IMR-90 (cell line): ENCODE measurements at regions not wholly inside any gene's neighbourhood (a gene's known extent, or its start where the extent isn't known, plus 50 kb on each side); places are given as distances from the start of the nearest gene placed in this dataset.

Experiments
- ATAC-seq: fragments of 200-7000 bp; cut with Tn5 transposase; 2 replicates; pipeline ENCODE4 v1.9.1; 2020; ENCODE audit warnings: low read depth, mild to moderate bottlenecking, moderate library complexity
- BruUV-seq: library from RNA; stranded (reverse); fragments of 400-500 nt; replicated peaks from 2 replicates; lab custom pipeline; 2021; lab: Mats Ljungman, UMichigan
- CTCF ChIA-PET: fragments of 300-600 bp; formaldehyde crosslinking; extraction: SDS; loops from one replicate; lab custom pipeline; 2021; ENCODE audit warnings: antibody characterized with exemption; lab: Yijun Ruan, JAX
- POLR2A ChIA-PET: fragments of 300-600 bp; sonication (Branson Sonifier 250); formaldehyde crosslinking; loops from one replicate; lab custom pipeline; 2022; ENCODE audit warnings: antibody characterized with exemption; ENCODE audit not compliant: unreplicated experiment; lab: Charles Lee
- DNase-seq: peaks from one replicate; pipeline ENCODE4 v3.0.0; 2013
- H2AFZ ChIP-seq: replicated peaks from 2 replicates; pipeline ENCODE3; 2013; ENCODE audit warnings: low read length, mild to moderate bottlenecking; ENCODE audit not compliant: poor library complexity
- H2AK5ac ChIP-seq: 2 replicates; pipeline ENCODE4 v1.6.1; 2013; ENCODE audit warnings: low read depth, low read length, inconsistent platforms
- H2AK9ac ChIP-seq: replicated peaks from 2 replicates; pipeline ENCODE3; 2013; ENCODE audit warnings: mild to moderate bottlenecking, low read depth, low read length, moderate library complexity; ENCODE audit not compliant: poor library complexity
- H2BK120ac ChIP-seq: 2 replicates; pipeline ENCODE4 v1.6.1; 2013; ENCODE audit warnings: low read depth, low read length, inconsistent platforms
- H2BK15ac ChIP-seq: 3 replicates; pipeline ENCODE4 v1.6.1; 2013; ENCODE audit warnings: low read depth, low read length, inconsistent platforms
- H2BK20ac ChIP-seq: 2 replicates; pipeline ENCODE4 v1.6.1; 2013; ENCODE audit warnings: low read depth, mild to moderate bottlenecking, inconsistent platforms, low read length, moderate library complexity
- H2BK5ac ChIP-seq: 2 replicates; pipeline ENCODE4 v1.6.1; 2013; ENCODE audit warnings: mild to moderate bottlenecking, low read depth, low read length, inconsistent platforms; ENCODE audit not compliant: poor library complexity, severe bottlenecking
- H3K14ac ChIP-seq: replicated peaks from 2 replicates; pipeline ENCODE4 v1.6.1; 2013; ENCODE audit warnings: low read depth, low read length, inconsistent platforms
- H3K18ac ChIP-seq: 2 replicates; pipeline ENCODE4 v1.6.1; 2013; ENCODE audit warnings: low read depth, low read length, control low read depth
- H3K23ac ChIP-seq: 2 replicates; pipeline ENCODE4 v1.6.1; 2013; ENCODE audit warnings: low read depth, low read length, inconsistent platforms
- H3K27ac ChIP-seq: 2 replicates; pipeline ENCODE4 v1.5.1; 2013; ENCODE audit warnings: mild to moderate bottlenecking, control low read depth, low read length; ENCODE audit not compliant: insufficient read depth
- H3K27me3 ChIP-seq: 2 replicates; pipeline ENCODE4 v1.6.1; 2013; ENCODE audit warnings: low read length; ENCODE audit not compliant: control insufficient read depth, insufficient read depth
- H3K36me3 ChIP-seq: 2 replicates; pipeline ENCODE4 v1.6.1; 2013; ENCODE audit warnings: low read length, mixed read lengths; ENCODE audit not compliant: control insufficient read depth, insufficient read depth
- H3K4ac ChIP-seq: 2 replicates; pipeline ENCODE4 v1.6.1; 2013; ENCODE audit warnings: low read depth, low read length, inconsistent platforms
- H3K4me1 ChIP-seq: 2 replicates; pipeline ENCODE4 v1.6.1; 2013; ENCODE audit warnings: low read length, mixed read lengths; ENCODE audit not compliant: control insufficient read depth, insufficient read depth
- H3K4me2 ChIP-seq: 2 replicates; pipeline ENCODE4 v1.6.1; 2013; ENCODE audit warnings: low read depth, mild to moderate bottlenecking, control low read depth, low read length, moderate library complexity
- H3K4me3 ChIP-seq: 2 replicates; pipeline ENCODE4 v1.5.1; 2013; ENCODE audit warnings: low read depth, mild to moderate bottlenecking, control low read depth, low read length, moderate library complexity; ENCODE audit not compliant: insufficient read depth
- H3K56ac ChIP-seq: 2 replicates; pipeline ENCODE4 v1.6.1; 2013; ENCODE audit warnings: low read length, inconsistent platforms; ENCODE audit not compliant: insufficient read depth; ENCODE audit errors: extremely low read depth
- H3K79me1 ChIP-seq, 2 experiments: 2 replicates each; pipeline ENCODE4 v1.6.1; 2013; ENCODE audit warnings: low read length in 2 of 2, inconsistent platforms in 1 of 2, low read depth in 1 of 2
- H3K9ac ChIP-seq: 2 replicates; pipeline ENCODE4 v1.6.1; 2013; ENCODE audit warnings: low read depth, low read length, control low read depth
- H3K9me1 ChIP-seq: 2 replicates; pipeline ENCODE4 v1.6.1; 2013; ENCODE audit warnings: low read length, inconsistent platforms; ENCODE audit not compliant: insufficient read depth
- H3K9me3 ChIP-seq: 2 replicates; pipeline ENCODE4 v1.6.1; 2013; ENCODE audit warnings: low read length; ENCODE audit not compliant: control insufficient read depth, insufficient read depth
- H4K20me1 ChIP-seq: 2 replicates; pipeline ENCODE4 v1.6.1; 2013; ENCODE audit warnings: low read length, inconsistent platforms; ENCODE audit not compliant: insufficient read depth
- H4K5ac ChIP-seq: 2 replicates; pipeline ENCODE4 v1.6.1; 2013; ENCODE audit warnings: mild to moderate bottlenecking, low read depth, low read length, control low read depth
- H4K8ac ChIP-seq, 2 experiments: 2 replicates each; pipeline ENCODE4 v1.6.1; 2013; ENCODE audit warnings: low read depth in 2 of 2, low read length in 2 of 2, control low read depth in 1 of 2, inconsistent platforms in 1 of 2
- H4K91ac ChIP-seq: 2 replicates; pipeline ENCODE4 v1.6.1; 2013; ENCODE audit warnings: low read depth, low read length, inconsistent platforms; ENCODE audit not compliant: insufficient read depth
- BHLHE40 ChIP-seq: fragments of 150-350 bp; IDR thresholded peaks from 2 replicates; pipeline ENCODE4 v1.6.1; 2016; ENCODE audit warnings: mild to moderate bottlenecking, low read depth, low read length
- CEBPB ChIP-seq: IDR thresholded peaks from 2 replicates; pipeline ENCODE4 v1.6.1; 2012; ENCODE audit warnings: low read depth, low read length, improper control_type of control experiment
- CHD1 ChIP-seq: IDR thresholded peaks from 2 replicates; pipeline ENCODE4 v1.6.1; 2012; ENCODE audit warnings: low read depth, low read length, improper control_type of control experiment
- CTCF ChIP-seq: conservative IDR thresholded peaks from 2 replicates; pipeline ENCODE4 v1.5.1; 2012; ENCODE audit warnings: mild to moderate bottlenecking, low read depth, low read length, improper control_type of control experiment
- ELK1 ChIP-seq: fragments of 150-350 bp; IDR thresholded peaks from 2 replicates; pipeline ENCODE4 v1.6.1; 2016; ENCODE audit warnings: low read depth, mild to moderate bottlenecking, low read length, moderate library complexity, borderline replicate concordance
- FOS ChIP-seq: fragments of 150-350 bp; IDR thresholded peaks from 2 replicates; pipeline ENCODE4 v1.6.1; 2016; ENCODE audit warnings: low read depth, low read length
- MAFK ChIP-seq: IDR thresholded peaks from 2 replicates; pipeline ENCODE4 v1.6.1; 2012; ENCODE audit warnings: low read depth, low read length, improper control_type of control experiment
- MAZ ChIP-seq: IDR thresholded peaks from 2 replicates; pipeline ENCODE4 v1.6.1; 2012; ENCODE audit warnings: low read depth, mild to moderate bottlenecking, low read length, improper control_type of control experiment, moderate library complexity, borderline replicate concordance
- MXI1 ChIP-seq: IDR thresholded peaks from 2 replicates; pipeline ENCODE4 v1.6.1; 2012; ENCODE audit warnings: low read depth, mild to moderate bottlenecking, low read length, moderate library complexity, borderline replicate concordance
- NFE2L2 ChIP-seq: fragments of 150-350 bp; IDR thresholded peaks from 2 replicates; pipeline ENCODE4 v1.6.1; 2016; ENCODE audit warnings: low read depth, mild to moderate bottlenecking, low read length
- POLR2A ChIP-seq: IDR thresholded peaks from 2 replicates; pipeline ENCODE4 v1.6.1; 2012; ENCODE audit warnings: mild to moderate bottlenecking, low read depth, low read length
- RAD21 ChIP-seq: IDR thresholded peaks from 2 replicates; pipeline ENCODE4 v1.6.1; 2012; ENCODE audit warnings: low read length, improper control_type of control experiment
- RCOR1 ChIP-seq: IDR thresholded peaks from 2 replicates; pipeline ENCODE4 v1.6.1; 2012; ENCODE audit warnings: mild to moderate bottlenecking, low read length, improper control_type of control experiment; ENCODE audit not compliant: insufficient replicate concordance
- RFX5 ChIP-seq: IDR thresholded peaks from 2 replicates; pipeline ENCODE4 v1.8.0; 2012; ENCODE audit warnings: low read depth, mild to moderate bottlenecking, low read length, moderate library complexity
- SMC3 ChIP-seq: fragments of 150-350 bp; IDR thresholded peaks from 2 replicates; pipeline ENCODE4 v1.6.1; 2016; ENCODE audit warnings: low read depth, mild to moderate bottlenecking, antibody characterized with exemption, low read length, moderate library complexity
- USF2 ChIP-seq: fragments of 150-350 bp; IDR thresholded peaks from 2 replicates; pipeline ENCODE4 v1.6.1; 2017; ENCODE audit warnings: mild to moderate bottlenecking, antibody characterized with exemption, low read length, low read depth
- WGBS, 2 experiments: methylation state at CpG; one replicate each; pipeline versions ENCODE4 v1.1.5 to v1.1.7; 2013; ENCODE audit warnings: missing lambda C conversion rate in 2 of 2; ENCODE audit not compliant: insufficient read length in 1 of 2; ENCODE audit errors: extremely low coverage in 2 of 2; 5-methylcytosine and 5-hydroxymethylcytosine counted together
- dilution Hi-C: fragments of 300-500 bp; cut with HindIII; formaldehyde crosslinking; loops from one replicate; pipeline ENCODE4 v1.14.3; 2018; ENCODE audit warnings: low sequenced_read_pairs; ENCODE audit not compliant: unreplicated experiment
- in situ Hi-C: fragments of 300-500 bp; cut with MboI; formaldehyde crosslinking; loops from 3 replicates; pipeline ENCODE4 v1.14.3; 2019; ENCODE audit warnings: low sequenced_read_pairs, inconsistent platforms, mixed read lengths
- intact Hi-C: fragments of 100-400 bp; cut with micrococcal nuclease; formaldehyde crosslinking; loops from 2 replicates; pipeline ENCODE4 v1.10.0; 2022

- Histone ChIP-seq H3K4ac (no peak overlapping the region), H2AFZ (no peak overlapping the region), H4K5ac (no peak overlapping the region), H3K9ac (no peak overlapping the region), H2BK20ac (no peak overlapping the region), H3K4me2 (no peak overlapping the region), H3K36me3 (no peaks in the 10 kb centered on the region), H3K4me3 (no peak overlapping the region), H3K27ac (no peak overlapping the region), H3K4me1 (no peaks in the 10 kb centered on the region), H3K14ac (no peak overlapping the region), H2BK120ac (no peak overlapping the region), H3K18ac (no peak overlapping the region), H4K8ac (no peak overlapping the region), H3K9me3 (peaks cover 2% of the 10 kb centered on the region; the same call in 1 of the 2 replicates), H4K91ac (no peak overlapping the region), H3K23ac (no peak overlapping the region), H4K20me1 (no peaks in the 10 kb centered on the region), H2BK15ac (no peak overlapping the region), H3K9me1 (no peaks in the 10 kb centered on the region), H2BK5ac (no peak overlapping the region), H3K27me3 (no peaks in the 10 kb centered on the region), H2AK5ac (no peak overlapping the region), H2AK9ac (no peak overlapping the region), H3K79me1 (no peaks in the 10 kb centered on the region), H3K56ac (no peak overlapping the region)
- BruUV-seq: no TSS peak
- intact Hi-C loops (no loop called here), dilution Hi-C loops (no loop called here), in situ Hi-C loops (no loop called here)
- no CpG with 5 or more reads among the region's 1 CpG for WGBS, 2 experiments
- TF ChIP-seq SMC3: no peak
- no peak for TF ChIP-seq RAD21
- no peak for TF ChIP-seq RCOR1
- TF ChIP-seq ELK1: no peak
- no peak for TF ChIP-seq BHLHE40
- TF ChIP-seq USF2: no peak
- TF ChIP-seq CTCF: no peak
- no peak for TF ChIP-seq RFX5
- TF ChIP-seq MXI1: no peak
- no peak for TF ChIP-seq POLR2A
- TF ChIP-seq CEBPB: no peak
- no peak for TF ChIP-seq CHD1
- TF ChIP-seq FOS: no peak
- no peak for TF ChIP-seq MAFK
- no peak for TF ChIP-seq MAZ
- TF ChIP-seq NFE2L2: no peak
- ATAC-seq (no peak), DNase-seq (no peak)
- POLR2A ChIA-PET: no interaction called here
- CTCF ChIA-PET: no interaction called here
Measured at GRCh38 chr9:24342457-24342856, 203.2 kb downstream of the IZUMO3 start.
